HG03095 (cell line): ENCODE measurements at regions not wholly inside any gene's neighbourhood (a gene's known extent, or its start where the extent isn't known, plus 50 kb on each side); places are given as distances from the start of the nearest gene placed in this dataset.
"Not testable (repeated sequence)": the region's sequence is repeated elsewhere in the genome, so short reads cannot be mapped to it uniquely, and the experiment has no call there.

Experiments used
- ATAC-seq: cut with Tn5 transposase; IDR thresholded peaks from one replicate; pipeline ENCODE4 v1.9.1; 2021; ENCODE audit warnings: moderate library complexity; ENCODE audit not compliant: unreplicated experiment

DNA sequence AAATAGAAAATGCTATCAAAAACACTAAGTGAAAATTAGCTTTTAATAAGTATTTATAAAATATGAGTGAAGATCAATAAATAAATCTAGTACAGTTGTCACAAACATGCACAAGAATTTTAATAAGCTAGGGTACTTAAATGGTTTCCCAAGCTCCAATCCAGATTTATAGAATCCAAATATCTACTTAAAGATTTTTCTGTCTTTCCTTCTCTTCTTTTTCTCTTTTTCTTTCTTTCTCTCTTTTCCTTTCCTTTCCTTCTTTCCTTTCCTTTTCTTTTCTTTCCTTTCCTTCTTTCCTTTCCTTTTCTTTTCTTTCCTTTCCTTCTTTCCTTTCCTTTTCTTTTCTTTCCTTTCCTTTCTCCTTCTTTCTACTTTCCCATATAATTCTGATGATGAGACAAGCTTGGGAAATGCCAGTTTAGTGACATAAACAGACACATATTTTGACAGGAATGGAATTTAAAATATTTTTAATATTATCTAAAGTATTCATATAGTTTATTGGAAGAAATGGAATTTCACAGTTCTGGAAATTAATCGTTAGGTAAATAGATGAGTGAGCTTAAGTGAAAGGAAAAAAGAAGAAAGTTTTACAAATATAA lies 832.8 kb downstream of the NR2F1-AS1 start:
- no peak for ATAC-seq

DNA sequence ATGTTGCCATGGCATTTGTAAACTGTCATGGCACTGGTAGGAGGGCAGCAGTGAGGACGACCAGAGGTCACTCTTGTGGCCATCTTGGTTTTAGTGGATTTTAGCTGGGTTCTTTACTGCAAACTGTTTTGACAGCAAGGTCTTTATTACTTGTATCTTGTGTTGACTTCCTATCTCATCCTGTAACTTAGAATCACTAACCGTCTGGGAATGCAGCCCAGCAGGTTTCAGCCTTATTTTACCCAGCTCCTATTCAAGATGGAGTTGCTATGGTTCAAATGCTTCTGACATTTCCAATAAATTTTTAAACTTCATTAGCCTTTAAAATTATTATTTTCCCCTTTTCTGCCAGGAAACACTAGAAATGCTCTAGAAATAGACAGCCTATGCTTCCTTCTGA lies 839.1 kb downstream of the NR2F1-AS1 start:
- no peak for ATAC-seq

DNA sequence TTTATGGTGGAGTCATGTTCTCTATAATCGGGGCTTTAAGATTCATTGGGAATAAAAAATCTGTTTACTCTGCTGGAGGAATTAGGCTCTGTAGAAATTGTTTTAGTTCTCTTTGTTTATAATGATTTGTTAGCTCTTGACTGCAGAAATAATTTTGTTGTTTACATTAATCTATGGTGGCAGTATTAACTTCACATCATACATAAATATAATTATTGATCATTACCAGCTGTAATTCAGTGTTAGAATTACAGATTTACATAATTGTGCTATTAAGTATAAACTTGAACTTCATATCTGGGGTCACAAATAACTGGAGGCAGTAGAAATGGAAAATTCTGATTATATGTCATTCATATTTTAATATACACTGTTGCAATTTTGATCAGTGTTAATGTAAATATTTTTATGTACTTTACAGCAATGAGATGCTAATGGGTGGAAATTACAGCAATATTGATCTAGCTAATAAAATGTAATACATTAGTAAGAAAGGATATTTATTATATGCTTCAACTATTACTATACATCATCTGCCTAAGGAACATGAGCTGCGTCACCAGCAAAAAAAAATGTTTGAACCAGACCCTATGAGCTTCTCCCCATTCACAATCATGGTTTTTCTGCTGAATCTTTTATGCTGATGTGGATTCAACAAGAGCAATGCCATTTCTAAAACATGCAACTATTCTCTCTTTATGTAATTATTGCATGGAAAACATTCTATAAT lies 846.6 kb downstream of the NR2F1-AS1 start:
- no peak for ATAC-seq

DNA sequence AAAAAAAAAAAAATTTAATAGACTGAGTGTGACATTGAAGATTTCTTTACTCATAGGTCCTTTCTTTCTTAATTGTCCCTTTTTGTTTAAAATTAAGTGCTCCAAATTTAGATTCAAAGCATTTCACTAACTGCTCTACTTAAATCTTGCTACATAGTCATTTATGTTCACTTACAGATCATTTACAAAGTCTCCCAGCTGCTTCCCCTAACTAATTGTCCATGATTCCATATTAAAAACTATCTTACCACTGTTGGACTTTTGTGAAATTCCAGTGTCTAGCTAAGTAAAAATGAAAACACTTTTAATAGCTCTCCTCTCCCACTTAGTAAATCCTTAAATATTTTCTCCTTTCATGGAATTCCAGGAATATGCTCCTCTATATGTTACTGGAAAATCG lies 850.5 kb downstream of the NR2F1-AS1 start:
- ATAC-seq, result no peak

DNA sequence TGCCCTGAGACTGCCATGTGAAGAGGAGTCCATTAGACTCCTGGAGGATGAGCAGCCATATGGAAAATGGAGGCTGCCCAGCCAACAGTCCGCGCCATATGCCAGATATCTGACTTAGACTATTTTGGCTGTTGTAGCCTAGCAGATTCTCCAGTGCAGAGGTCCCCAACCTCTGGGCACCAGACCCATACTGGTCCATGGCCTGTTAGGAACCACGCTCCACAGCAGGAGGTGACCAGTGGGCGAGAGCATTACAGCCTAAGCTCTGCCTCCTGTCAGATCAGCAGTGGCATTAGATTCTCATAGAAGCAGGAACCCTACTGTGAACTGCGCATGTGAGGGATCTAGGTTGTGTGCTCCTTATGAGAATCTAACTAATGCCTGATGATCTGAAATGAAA lies 851.9 kb downstream of the NR2F1-AS1 start:
- ATAC-seq, result no peak

DNA sequence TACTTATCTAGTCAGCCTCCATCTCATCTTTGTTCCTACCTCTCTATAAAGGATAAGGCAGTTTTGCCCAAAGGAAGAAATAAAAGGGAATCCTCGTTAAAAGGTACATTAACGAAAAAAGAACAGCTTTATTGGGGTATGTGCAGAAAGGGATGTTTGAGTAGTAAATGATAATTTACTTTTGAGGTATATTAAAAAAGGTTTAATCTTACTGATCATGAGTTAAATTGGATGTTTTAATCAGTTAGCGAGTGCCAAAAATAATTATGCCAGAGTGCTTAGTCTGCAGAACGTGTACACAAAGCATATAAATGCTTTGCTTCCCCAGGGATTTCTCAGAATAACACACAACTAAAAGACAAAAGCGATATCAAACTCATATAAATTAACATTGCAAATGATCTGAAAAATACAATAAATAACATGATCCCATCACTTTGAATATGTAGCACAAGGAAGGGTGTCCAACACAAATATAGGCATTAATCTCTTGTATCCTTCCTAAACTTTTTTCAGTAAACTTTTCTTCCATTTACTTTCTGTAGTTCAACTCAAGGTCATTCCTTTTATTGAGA lies 865.0 kb downstream of the NR2F1-AS1 start:
- no peak for ATAC-seq

DNA sequence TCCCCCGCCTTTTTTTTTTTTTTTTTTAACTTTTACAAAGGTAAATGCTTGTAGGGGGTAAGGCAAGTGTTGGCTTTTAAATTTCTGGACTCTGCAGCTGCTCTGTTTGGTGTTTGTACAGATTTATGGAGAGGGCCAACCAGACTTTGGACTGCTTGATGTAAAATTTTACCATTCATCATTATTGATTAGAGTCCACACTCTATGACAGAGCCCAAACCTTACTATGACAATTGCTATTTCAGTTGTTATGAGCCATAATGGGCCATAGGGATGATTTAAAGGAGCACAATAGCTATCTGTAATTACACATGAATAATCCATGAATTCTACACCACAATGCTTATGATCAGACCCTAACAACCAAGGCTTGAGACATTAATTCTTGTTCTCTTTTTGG lies 867.2 kb downstream of the NR2F1-AS1 start:
- no peak for ATAC-seq

DNA sequence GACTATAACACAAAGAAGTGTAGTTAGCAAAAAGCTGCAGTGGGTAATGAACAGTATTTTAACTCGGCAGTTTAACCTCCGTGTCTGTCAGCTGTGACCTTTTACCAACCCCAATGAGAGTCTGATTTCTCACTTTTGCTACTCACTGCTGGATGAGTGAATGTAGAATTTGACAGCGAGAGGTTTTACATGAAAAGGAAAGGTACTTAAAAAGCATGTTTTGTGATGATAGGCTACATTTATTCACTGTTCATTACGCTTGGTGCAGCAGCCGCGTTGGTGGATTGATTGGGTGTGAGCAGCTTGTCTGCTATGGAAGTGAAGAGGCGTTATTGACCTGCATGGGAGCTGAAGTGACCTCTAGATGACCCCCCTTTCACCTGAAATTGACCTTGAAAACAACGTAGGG lies 867.7 kb downstream of the NR2F1-AS1 start:
- ATAC-seq, result no peak

DNA sequence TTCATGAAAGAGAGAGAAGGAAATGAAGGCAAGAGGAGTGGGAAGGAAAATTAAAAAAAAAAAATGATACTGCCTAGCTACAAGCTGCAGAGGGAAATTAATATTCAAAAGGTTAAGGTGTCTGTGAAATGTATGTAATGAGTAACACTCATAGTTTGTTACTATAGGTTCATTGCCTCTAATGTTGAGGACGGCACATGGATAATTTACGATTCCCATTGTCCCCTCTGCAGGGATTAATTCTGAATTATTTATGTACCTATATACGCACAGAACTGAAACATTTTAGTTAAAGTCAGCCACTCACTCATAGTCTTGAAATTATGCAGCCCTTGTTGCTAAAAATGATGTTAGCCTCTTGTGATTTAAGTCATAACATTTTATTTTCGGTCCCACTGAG lies 869.1 kb downstream of the NR2F1-AS1 start:
- ATAC-seq, result no peak

DNA sequence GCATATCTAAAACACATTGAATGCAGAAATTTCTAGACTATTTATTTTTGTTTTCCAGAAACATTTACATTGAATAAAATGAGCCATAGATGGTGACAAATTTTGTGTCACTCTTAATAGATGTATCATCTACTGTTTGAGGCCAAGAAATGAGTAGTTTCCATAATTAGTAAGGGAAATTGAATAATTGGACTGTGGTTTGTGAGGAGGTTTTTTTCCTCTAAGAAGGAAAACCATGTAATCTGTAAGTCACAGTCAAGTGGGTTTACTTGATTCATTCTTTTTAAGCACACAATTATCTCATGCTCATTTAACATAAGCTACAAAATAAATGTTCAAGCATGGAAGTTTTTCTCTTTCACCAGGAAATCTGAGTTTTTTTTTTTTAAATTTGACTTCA lies 876.4 kb downstream of the NR2F1-AS1 start:
- ATAC-seq, result no peak

DNA sequence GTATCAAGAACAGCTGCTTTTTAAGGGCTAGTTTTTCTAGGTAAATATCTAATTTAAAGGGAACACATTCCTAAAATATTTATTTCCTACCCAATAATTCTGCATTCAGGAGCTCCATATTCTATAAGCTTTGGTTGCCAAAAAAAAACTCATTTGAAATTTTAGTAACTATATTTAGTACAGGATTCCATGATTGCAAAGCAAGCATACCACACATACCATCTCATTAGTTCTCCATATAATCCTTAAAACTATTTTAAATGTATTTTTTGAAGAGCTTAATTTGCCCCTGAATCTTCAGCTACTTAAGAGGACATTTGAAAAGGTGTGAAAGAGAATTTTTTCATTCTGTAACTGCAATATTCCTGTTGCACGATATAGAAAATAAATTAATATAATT lies 877.0 kb downstream of the NR2F1-AS1 start:
- ATAC-seq, result no peak

DNA sequence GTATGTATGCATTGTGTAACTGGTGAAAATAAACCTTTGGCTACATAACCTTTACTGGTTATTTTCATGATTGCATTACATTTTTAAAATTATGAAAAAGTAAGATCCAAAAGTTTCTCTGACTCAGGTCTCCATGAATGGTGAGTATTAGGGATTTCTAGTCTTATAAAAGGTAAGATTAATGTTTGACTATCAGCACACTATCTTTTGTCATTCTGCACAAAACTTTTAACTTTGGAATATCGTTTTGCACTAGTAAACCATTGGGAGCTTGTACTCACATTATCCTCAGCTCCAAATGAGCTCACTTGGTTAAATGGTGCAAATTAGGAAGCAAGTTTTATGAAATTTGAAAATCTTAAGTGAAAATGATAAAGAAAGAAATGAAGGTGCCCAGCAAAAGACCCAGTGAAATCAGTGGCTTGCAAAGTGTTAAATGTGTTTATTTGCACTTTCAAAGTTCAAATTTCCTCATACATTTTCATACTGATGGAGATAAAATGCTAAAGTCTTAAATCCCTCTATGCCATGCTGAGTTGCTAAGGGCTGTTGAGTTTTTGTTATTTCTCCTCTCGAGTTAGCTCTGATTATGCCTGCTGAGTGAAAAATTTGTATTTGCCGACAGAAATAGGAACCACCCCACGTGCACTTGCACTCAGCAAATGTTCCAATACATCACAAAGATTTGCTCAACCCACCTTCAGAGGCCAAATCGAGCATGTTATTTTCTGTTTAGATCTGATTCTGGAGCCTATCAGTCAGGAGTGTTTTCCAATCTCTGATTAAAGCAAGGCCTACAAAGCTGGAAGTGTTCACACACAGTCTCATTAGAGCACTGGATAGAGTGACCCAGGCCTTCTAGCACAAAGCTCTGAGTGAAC lies 885.7 kb downstream of the NR2F1-AS1 start:
- ATAC-seq, result no peak

DNA sequence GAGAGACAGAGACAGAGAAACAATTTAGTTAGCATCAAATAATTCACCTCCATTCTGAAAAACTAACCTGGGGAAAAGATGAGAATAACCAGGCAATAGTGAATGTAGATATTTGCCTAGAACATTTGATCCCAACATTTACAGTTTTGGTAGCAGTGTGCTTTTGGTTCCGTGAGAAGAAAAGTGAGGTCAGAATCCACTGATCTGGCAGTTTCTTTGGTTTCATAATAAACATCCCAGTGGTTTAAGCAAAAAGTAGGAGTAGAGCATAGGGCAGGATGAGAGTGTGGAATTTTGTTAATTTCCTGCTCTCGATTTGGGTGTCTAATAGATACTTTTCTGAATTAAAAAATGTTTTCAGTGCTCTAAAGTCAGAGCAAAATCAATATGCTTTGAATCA lies 887.0 kb downstream of the NR2F1-AS1 start:
- ATAC-seq, result no peak

DNA sequence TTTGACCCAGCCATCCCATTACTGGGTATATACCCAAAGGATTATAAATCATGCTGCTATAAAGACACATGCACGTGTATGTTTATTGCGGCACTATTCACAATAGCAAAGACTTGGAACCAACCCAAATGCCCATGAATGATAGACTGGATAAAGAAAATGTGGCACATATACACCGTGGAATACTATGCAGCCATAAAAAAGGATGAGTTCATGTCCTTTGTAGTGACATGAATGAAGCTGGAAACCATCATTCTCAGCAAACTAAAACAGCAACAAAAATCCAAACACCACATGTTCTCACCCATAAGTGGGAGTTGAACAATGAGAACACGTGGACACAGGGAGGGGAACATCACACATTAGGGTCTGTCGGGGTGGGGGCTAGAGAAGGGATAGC lies 889.1 kb downstream of the NR2F1-AS1 start:
- not testable (repeated sequence) for ATAC-seq

DNA sequence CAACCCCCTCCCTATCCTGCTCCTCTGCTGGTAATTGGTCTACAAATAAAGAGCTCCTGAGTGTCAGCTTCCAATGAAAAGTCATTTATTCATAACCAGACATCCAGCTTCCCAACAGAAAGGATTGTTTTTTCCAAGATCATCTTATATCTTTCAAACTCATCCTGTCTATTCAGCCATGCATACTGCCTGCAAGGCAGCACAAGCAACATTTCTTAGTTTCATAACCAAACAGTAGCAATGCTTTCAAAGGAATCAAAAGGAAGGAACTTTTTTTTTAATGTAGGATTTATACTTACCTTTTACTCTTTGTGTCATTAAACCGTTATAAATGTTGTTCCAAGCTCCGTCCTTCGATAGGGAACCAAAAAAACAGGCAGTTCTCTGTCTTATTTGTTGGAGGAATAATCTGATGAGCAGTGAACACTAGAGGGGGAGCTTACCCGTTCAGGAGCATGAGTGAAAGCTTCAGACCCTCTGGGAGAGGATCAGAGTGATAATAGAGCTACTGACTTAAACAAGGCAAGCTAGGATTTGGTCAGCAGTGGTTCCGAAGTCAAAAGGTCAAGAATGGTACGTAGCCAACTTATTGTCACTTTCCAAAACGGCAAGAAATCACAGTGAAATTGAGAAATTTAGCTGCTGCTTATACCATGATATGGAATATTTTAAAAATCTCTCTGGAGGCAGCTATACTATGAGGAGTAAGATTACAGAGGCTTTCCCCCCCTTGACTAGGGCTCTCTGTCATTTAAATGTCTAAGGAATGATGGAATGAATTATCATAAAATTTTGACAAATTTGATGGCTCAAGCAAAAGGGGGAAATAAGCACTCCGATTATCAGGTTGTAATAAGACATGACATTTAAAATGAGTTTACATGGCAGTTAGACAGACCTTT lies 892.9 kb downstream of the NR2F1-AS1 start:
- ATAC-seq, result no peak

DNA sequence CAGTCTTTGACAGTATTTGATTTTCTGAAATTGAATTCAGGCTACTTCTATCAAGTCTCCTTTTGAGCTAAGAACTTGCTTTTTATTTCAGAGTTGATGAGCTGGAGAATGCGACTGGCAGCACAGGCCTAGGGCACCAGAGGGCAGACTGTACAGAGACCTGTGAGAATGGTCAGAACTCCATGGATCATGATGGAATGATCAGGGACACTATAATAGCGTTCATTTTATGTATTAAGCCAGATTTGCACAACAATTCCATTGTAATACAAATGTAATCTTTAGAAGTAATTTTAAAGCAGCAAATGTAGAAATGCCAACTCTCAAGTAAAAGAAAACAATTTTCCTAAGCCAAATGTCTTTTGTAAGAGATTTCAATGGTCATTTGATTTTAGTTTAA lies 902.4 kb downstream of the NR2F1-AS1 start:
- no peak for ATAC-seq

DNA sequence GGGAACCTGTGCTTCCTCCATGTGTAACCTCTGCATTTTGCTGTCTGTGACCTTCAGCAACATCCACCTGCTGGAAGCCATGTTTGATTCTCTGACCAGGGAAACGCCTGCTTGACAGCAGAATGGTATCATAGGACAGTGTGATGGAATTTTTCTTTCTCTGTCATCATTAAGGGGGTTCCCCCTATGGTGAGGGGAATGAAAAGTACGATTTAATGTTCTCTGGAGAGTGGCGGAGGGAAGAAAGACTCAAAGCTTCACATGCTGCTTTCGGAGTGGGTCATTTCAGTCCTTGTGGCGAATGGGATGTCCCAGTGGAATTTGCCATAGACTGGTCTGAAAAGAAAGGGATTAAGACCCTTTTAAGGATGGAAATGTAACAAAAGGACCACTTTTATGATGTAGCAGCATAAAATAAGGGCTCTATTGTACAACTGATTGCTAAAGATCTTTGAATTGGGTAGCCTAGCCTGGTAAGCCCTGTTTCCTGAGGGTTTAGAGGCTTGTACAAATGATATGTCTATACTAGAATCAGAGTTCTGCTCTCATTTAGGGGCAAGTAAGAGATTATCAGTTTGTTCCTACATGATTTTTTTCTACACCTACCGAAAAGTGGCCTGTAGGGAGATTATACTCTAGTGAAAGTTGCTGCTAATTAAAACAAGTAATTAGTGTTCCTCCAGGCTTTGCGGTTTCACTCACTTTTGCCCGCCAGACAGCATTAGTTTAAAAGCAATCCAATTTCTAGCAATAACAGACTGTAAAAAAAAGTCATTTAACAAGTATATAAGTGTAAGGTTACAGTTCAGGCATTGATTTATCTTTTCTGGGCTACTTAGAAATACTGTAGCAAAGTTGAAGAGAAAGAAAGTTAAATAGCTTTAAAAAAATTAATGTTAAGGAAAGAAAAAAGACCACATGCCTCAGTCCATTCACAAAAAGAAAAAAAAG lies 904.5 kb downstream of the NR2F1-AS1 start:
- no peak for ATAC-seq

DNA sequence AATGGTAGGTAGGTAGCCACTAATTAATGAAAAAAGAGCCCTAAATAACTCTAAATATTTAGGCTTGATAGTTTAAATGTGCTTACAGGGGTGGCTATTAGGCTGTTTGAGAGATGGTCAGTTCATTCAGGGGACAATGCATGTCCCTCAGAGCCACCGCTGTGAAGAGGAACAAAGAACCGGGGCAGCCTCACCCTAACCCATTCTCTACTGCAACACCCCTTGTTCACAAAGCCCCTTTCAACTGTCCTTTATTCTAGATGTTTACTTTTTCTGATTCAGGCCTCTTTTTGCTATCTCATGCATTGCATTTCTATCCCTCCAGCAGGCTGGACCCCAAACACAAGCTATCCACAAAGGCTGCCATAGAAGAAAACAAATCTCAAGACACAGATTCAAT lies 906.7 kb downstream of the NR2F1-AS1 start:
- no peak for ATAC-seq

DNA sequence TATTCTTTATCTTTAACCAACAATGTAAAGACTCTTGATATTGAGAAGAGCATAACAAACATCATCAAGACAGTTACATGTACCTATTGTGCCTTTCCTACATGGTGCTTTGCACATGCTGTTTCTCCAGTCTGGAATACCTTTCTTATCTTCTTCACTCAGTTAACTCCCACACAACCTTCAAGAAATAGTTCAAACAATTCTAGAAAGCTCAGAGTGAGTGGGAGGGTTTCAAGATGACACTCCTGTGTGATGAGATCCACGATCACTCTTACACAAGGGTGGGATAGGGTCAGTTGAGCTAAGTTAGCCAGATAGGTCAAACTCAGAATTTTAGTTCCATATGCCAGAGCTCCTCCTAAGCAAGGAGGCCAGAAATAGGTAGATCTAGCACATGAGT lies 915.5 kb downstream of the NR2F1-AS1 start:
- ATAC-seq, result no peak
